ENCODE measurements at regions not wholly inside any gene's neighbourhood (a gene's known extent, or its start where the extent isn't known, plus 50 kb on each side); places are given as distances from the start of the nearest gene placed in this dataset.
A peak's percentile ranks its signal among the peaks of the same experiment; 100 is the strongest.

- intact Hi-C loops (cut with DNase I) = loop anchor here in 5 of 10 donors (5.0 to 10.0 kb wide), 3 partner anchors 68 to 76 kb away; partner anchors contain the start of gene TP53I11 (in 4 of the 5)
- Histone ChIP-seq H3K4me1 (peaks cover 10 to 69% (median 49%) of the 10 kb centered on the region in 9 donors), H3K36me3 (no peaks in the 10 kb centered on the region), H3K9me3 (no peaks in the 10 kb centered on the region), H3K27ac (peak overlapping the region in 3 of 10 donors; percentile 60 to 83 (median 74)), H3K27me3 (no peaks in the 10 kb centered on the region), H3K4me3 (no peak overlapping the region)
- 78 to 83% methylated on average over 5 of the region's 5 CpGs for WGBS, 2 donors
- ATAC-seq (no peak), DNase-seq (no peak)
- no peak for TF ChIP-seq CTCF (IDR thresholded peaks at IDR 0.05)
These were observed 72.3 kb upstream of the TP53I11 start for GRCh38 chr11:45023065-45023365.

DNA sequence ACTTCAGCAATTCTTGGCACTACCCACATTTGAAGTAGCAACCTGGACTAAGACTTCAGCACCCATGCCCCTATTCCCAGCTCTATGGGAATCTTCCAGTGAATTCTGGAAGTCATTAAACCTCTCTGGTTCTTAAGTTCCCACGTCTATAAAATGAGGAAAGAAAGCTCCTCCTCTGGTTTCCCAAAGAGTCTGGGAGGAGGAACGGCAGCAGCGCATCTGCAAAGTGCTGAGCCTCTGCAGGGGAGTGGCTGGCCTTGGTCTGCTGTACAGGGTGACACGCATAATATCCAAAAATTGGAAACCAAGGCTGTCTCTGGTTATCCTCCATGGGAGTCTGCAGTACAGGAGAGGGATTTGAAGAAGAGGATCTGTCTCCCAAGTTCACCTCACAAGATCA is 73.6 kb upstream of the TP53I11 start:
- H3K4me3 ChIP-seq = no peak overlapping the region
- no peaks in the 10 kb centered on the region for H3K9me3 ChIP-seq
- H3K27me3 ChIP-seq = no peaks in the 10 kb centered on the region
- no peak overlapping the region for H3K27ac ChIP-seq
- ATAC-seq (no peak), DNase-seq (no peak)
- intact Hi-C loops (cut with DNase I) = loop anchor here in 5 of 10 donors (5.0 to 10.0 kb wide), 3 partner anchors 70 to 77 kb away; partner anchors contain the start of gene TP53I11 (in 4 of the 5)
- H3K36me3 ChIP-seq = no peaks in the 10 kb centered on the region
- WGBS, 2 donors = 68 to 74% methylated on average over 4 of the region's 4 CpGs
- TF ChIP-seq CTCF (IDR thresholded peaks at IDR 0.05) = no peak
- peaks cover 10 to 81% (median 56%) of the 10 kb centered on the region in 9 donors for H3K4me1 ChIP-seq

- H3K9me3 ChIP-seq = no peaks in the 10 kb centered on the region
- no peaks in the 10 kb centered on the region for H3K36me3 ChIP-seq
- peak overlapping the region in 8 of 10 donors; percentile 37 to 84 (median 78) for H3K27ac ChIP-seq
- no peak overlapping the region for H3K4me3 ChIP-seq
- no peak for TF ChIP-seq CTCF (IDR thresholded peaks at IDR 0.05)
- intact Hi-C loops (cut with DNase I) = loop anchor here in 6 of 10 donors (5.0 to 10.0 kb wide), 4 partner anchors 52 to 78 kb away; partner anchors contain the start of gene TP53I11 (in 4 of the 6)
- 92 to 95% methylated on average over 4 of the region's 4 CpGs for WGBS, 2 donors
- H3K27me3 ChIP-seq = no peaks in the 10 kb centered on the region
- H3K4me1 ChIP-seq = peaks cover 10 to 87% (median 56%) of the 10 kb centered on the region in 9 donors
- ATAC-seq (no peak), DNase-seq (no peak)
These were observed 74.3 kb upstream of the TP53I11 start for GRCh38 chr11:45024846-45025588.

DNA sequence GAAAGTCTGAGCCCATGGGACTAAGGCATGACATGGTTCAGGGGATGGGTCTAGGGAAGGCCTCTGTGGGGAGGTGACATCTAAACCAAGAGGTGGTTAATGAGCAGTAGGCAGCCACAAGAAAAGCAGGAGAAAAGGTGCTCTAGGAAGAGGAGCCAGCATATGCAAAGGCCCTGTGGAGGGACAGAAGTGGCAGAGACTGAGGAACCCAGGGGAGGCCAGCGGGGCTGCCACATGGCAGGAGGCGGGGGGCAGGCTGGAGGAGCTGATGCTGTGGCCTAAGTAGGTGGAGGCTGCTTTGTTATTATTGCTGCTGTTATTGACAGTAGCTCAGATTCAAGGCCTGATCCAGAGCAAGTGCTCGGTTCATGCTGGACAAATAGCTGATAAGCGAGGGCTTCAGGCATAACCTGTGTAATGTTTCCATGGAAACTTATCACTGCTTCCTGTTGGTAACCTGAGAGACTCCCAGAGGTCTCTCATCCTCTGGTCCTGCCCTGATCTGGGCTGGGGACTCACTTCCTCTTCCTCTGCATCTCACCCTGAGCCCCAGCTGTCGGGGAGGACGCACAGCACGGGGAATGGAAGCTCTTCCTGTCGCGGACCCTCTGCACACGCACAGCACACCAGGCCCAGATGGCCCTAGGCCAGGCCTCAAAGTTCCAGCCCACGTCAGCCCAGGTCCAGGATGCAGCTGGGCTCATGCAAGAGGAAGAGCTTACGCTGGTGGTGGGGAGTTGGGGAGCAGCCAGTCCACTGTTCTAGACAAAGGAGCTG is 75.2 kb upstream of the TP53I11 start:
- H3K27me3 ChIP-seq = no peaks in the 10 kb centered on the region
- H3K27ac ChIP-seq = peak overlapping the region; percentile 11 to 86 (median 74)
- 49 to 56% methylated on average over 12 of the region's 12 CpGs for WGBS, 2 donors
- intact Hi-C loops (cut with DNase I) = loop anchor here in 2 of 10 donors (5.0 to 10.0 kb wide), 3 partner anchors 51 to 79 kb away; partner anchors contain the start of gene TP53I11 (in 1 of the 2)
- peak; percentile 64 to 93 (median 86) for ATAC-seq
- no peaks in the 10 kb centered on the region for H3K9me3 ChIP-seq
- peaks cover 10 to 83% (median 50%) of the 10 kb centered on the region in 9 donors for H3K4me1 ChIP-seq
- H3K4me3 ChIP-seq = no peak overlapping the region
- DNase-seq = peak; percentile 68 to 90
- TF ChIP-seq CTCF (IDR thresholded peaks at IDR 0.05) = no peak
- H3K36me3 ChIP-seq = no peaks in the 10 kb centered on the region
